Neural progenitor cell (in vitro differentiated cells): ENCODE measurements at regions not wholly inside any gene's neighbourhood (a gene's known extent, or its start where the extent isn't known, plus 50 kb on each side); places are given as distances from the start of the nearest gene placed in this dataset.

Experiments used
- DNase-seq: peaks from one replicate; pipeline ENCODE4 v3.0.0-alpha.2; 2016; ENCODE audit warnings: low spot score
- H2AFZ ChIP-seq: fragments of 200-600 bp; sonication (generic); replicated peaks from 2 replicates; pipeline ENCODE4 v1.6.1; 2016; ENCODE audit warnings: antibody characterized with exemption
- H3F3A ChIP-seq: fragments of 200-600 bp; sonication (generic); 2 replicates; pipeline ENCODE4 v1.6.1; 2016; ENCODE audit warnings: antibody characterized with exemption, low read depth
- H3K27ac ChIP-seq: fragments of 200-600 bp; sonication (generic); 2 replicates; pipeline ENCODE4 v1.5.1; 2016; ENCODE audit warnings: mild to moderate bottlenecking
- H3K27me3 ChIP-seq: fragments of 200-600 bp; sonication (generic); 2 replicates; pipeline ENCODE4 v1.6.1; 2016; ENCODE audit warnings: mild to moderate bottlenecking, moderate library complexity
- H3K36me3 ChIP-seq: fragments of 200-600 bp; sonication (generic); 2 replicates; pipeline ENCODE4 v1.5.1; 2016
- H3K4me1 ChIP-seq: fragments of 200-600 bp; sonication (generic); 2 replicates; pipeline ENCODE4 v1.6.1; 2016; ENCODE audit warnings: mixed run types
- H3K4me2 ChIP-seq: fragments of 200-600 bp; sonication (generic); 2 replicates; pipeline ENCODE4 v1.6.1; 2016
- H3K4me3 ChIP-seq: fragments of 200-600 bp; sonication (generic); 2 replicates; pipeline ENCODE4 v1.5.1; 2016
- H3K79me2 ChIP-seq: fragments of 200-600 bp; sonication (generic); 2 replicates; pipeline ENCODE4 v1.6.1; 2016; ENCODE audit warnings: low read depth
- H3K9ac ChIP-seq: fragments of 200-600 bp; sonication (generic); 2 replicates; pipeline ENCODE4 v1.6.1; 2016
- H3K9me3 ChIP-seq: fragments of 200-600 bp; sonication (generic); 2 replicates; pipeline ENCODE4 v1.5.1; 2016; ENCODE audit warnings: low read depth
- H4K20me1 ChIP-seq: fragments of 200-600 bp; sonication (generic); 2 replicates; pipeline ENCODE4 v1.6.1; 2016; ENCODE audit warnings: low read depth
- H3K27ac Mint-ChIP-seq: 3 replicates; pipeline ENCODE4 v1.8.0; 2021; ENCODE audit warnings: mixed read lengths
- H3K27me3 Mint-ChIP-seq: 2 replicates; pipeline ENCODE4 v1.8.0; 2022; ENCODE audit warnings: low read depth, mild to moderate bottlenecking, inconsistent platforms, moderate library complexity, mixed read lengths; ENCODE audit not compliant: insufficient read depth
- H3K36me3 Mint-ChIP-seq: 3 replicates; pipeline ENCODE4 v1.8.0; 2021; ENCODE audit warnings: mixed read lengths
- H3K4me1 Mint-ChIP-seq: 3 replicates; pipeline ENCODE4 v1.8.0; 2021; ENCODE audit warnings: mixed read lengths
- H3K4me3 Mint-ChIP-seq: 3 replicates; pipeline ENCODE4 v1.8.0; 2021; ENCODE audit warnings: mild to moderate bottlenecking, moderate library complexity, mixed read lengths
- H3K9me3 Mint-ChIP-seq: 3 replicates; pipeline ENCODE4 v1.8.0; 2020; ENCODE audit warnings: mixed read lengths
- CTCF ChIP-seq: fragments of 200-600 bp; sonication (generic); IDR thresholded peaks from 2 replicates; pipeline ENCODE4 v1.5.1; 2017; ENCODE audit warnings: antibody characterized with exemption, mild to moderate bottlenecking
- EZH2 ChIP-seq: fragments of 200-600 bp; sonication (generic); IDR thresholded peaks from 2 replicates; pipeline ENCODE4 v1.6.1; 2017; ENCODE audit warnings: antibody characterized with exemption, mild to moderate bottlenecking, moderate library complexity
- EZH2phosphoT487 ChIP-seq: fragments of 200-600 bp; sonication (generic); IDR thresholded peaks from 2 replicates; pipeline ENCODE4 v1.6.1; 2017; ENCODE audit warnings: antibody characterized with exemption

GRCh38 chr18:61608316-61608715 is 275.1 kb downstream of the CDH20 start:
- no peak overlapping the region for H2AFZ ChIP-seq
- no peak overlapping the region for H3K4me3 ChIP-seq
- Mint-ChIP-seq H3K27me3 (peaks cover 9% of the 10 kb centered on the region), H3K36me3 (peaks cover 3% of the 10 kb centered on the region), H3K4me1 (peaks cover 21% of the 10 kb centered on the region), H3K4me3 (no peak overlapping the region), H3K27ac (no peak overlapping the region), H3K9me3 (peaks cover 17% of the 10 kb centered on the region)
- H3F3A ChIP-seq: peaks cover 13% of the 10 kb centered on the region
- no peak for DNase-seq
- no peak overlapping the region for H3K27ac ChIP-seq
- no peaks in the 10 kb centered on the region for H3K36me3 ChIP-seq
- TF ChIP-seq EZH2phosphoT487 (no peak), CTCF (no peak), EZH2 (no peak)
- H3K4me1 ChIP-seq: peaks cover 13% of the 10 kb centered on the region
- no peak overlapping the region for H3K4me2 ChIP-seq
- H3K27me3 ChIP-seq: peaks cover 38% of the 10 kb centered on the region
- no peaks in the 10 kb centered on the region for H3K9me3 ChIP-seq
- H3K79me2 ChIP-seq: no peaks in the 10 kb centered on the region
- no peak overlapping the region for H3K9ac ChIP-seq
- H4K20me1 ChIP-seq: peaks cover 10% of the 10 kb centered on the region

- H3K27me3 ChIP-seq: peaks cover 38% of the 10 kb centered on the region
- Mint-ChIP-seq H3K27ac (no peak overlapping the region), H3K9me3 (peaks cover 17% of the 10 kb centered on the region), H3K36me3 (peaks cover 3% of the 10 kb centered on the region), H3K4me3 (no peak overlapping the region), H3K4me1 (peaks cover 21% of the 10 kb centered on the region), H3K27me3 (peaks cover 13% of the 10 kb centered on the region)
- no peak overlapping the region for H3K27ac ChIP-seq
- no peak overlapping the region for H2AFZ ChIP-seq
- H3K9me3 ChIP-seq: no peaks in the 10 kb centered on the region
- H3K4me1 ChIP-seq: peaks cover 13% of the 10 kb centered on the region
- H3K4me3 ChIP-seq: no peak overlapping the region
- TF ChIP-seq EZH2 (no peak), EZH2phosphoT487 (no peak), CTCF (no peak)
- no peaks in the 10 kb centered on the region for H3K79me2 ChIP-seq
- H3K4me2 ChIP-seq: no peak overlapping the region
- H3K9ac ChIP-seq: no peak overlapping the region
- no peak for DNase-seq
- H4K20me1 ChIP-seq: peaks cover 10% of the 10 kb centered on the region
- H3F3A ChIP-seq: peaks cover 13% of the 10 kb centered on the region
- H3K36me3 ChIP-seq: no peaks in the 10 kb centered on the region
These were observed 274.6 kb downstream of the CDH20 start for GRCh38 chr18:61607867-61608266.

GRCh38 chr18:61606759-61607158 is 273.5 kb downstream of the CDH20 start:
- Histone ChIP-seq H3K79me2 (no peaks in the 10 kb centered on the region), H3K27ac (no peak overlapping the region), H3F3A (peaks cover 13% of the 10 kb centered on the region), H4K20me1 (peaks cover 10% of the 10 kb centered on the region), H2AFZ (no peak overlapping the region), H3K4me2 (peak overlapping the region; percentile 61), H3K36me3 (no peaks in the 10 kb centered on the region), H3K9me3 (no peaks in the 10 kb centered on the region), H3K4me1 (peaks cover 13% of the 10 kb centered on the region), H3K4me3 (peak overlapping the region; percentile 7), H3K9ac (no peak overlapping the region), H3K27me3 (peaks cover 38% of the 10 kb centered on the region)
- peak overlapping the region; percentile 74 for H3K4me3 Mint-ChIP-seq
- TF ChIP-seq EZH2phosphoT487: no peak
- no peak for TF ChIP-seq EZH2
- TF ChIP-seq CTCF: no peak
- peaks cover 13% of the 10 kb centered on the region for H3K27me3 Mint-ChIP-seq
- no peak overlapping the region for H3K27ac Mint-ChIP-seq
- H3K4me1 Mint-ChIP-seq: peaks cover 25% of the 10 kb centered on the region
- DNase-seq: peak; percentile 56
- peaks cover 1% of the 10 kb centered on the region for H3K36me3 Mint-ChIP-seq
- H3K9me3 Mint-ChIP-seq: peaks cover 15% of the 10 kb centered on the region
